SU-DHL-6 (cell line): ENCODE measurements at regions not wholly inside any gene's neighbourhood (a gene's known extent, or its start where the extent isn't known, plus 50 kb on each side); places are given as distances from the start of the nearest gene placed in this dataset.

ENCODE experiments used
- H2AFZ ChIP-seq: fragments of 200-600 bp; sonication (generic); 2 replicates; pipeline ENCODE4 v1.6.1; 2014; ENCODE audit warnings: low read depth, mild to moderate bottlenecking, moderate library complexity, mixed read lengths, antibody characterized with exemption, low read length; ENCODE audit not compliant: severe bottlenecking
- H3F3A ChIP-seq: fragments of 200-600 bp; shearing (Covaris generic); 2 replicates; pipeline ENCODE4 v1.6.0; 2016; ENCODE audit warnings: antibody characterized with exemption, mild to moderate bottlenecking; ENCODE audit not compliant: insufficient read depth
- H3K27ac ChIP-seq: fragments of 200-600 bp; sonication (generic); 2 replicates; pipeline ENCODE4 v1.5.1; 2016; ENCODE audit warnings: low read depth, mild to moderate bottlenecking, low read length, moderate library complexity, mixed read lengths
- H3K27me3 ChIP-seq: fragments of 200-600 bp; sonication (generic), shearing (Covaris generic); 2 replicates; pipeline ENCODE4 v1.6.0; 2014; ENCODE audit warnings: mild to moderate bottlenecking, low read length
- H3K36me3 ChIP-seq: fragments of 200-600 bp; sonication (generic); 2 replicates; pipeline ENCODE4 v1.6.1; 2014; ENCODE audit warnings: mild to moderate bottlenecking, low read length, mixed read lengths
- H3K4me2 ChIP-seq: fragments of 300-600, 200-600 bp; shearing (Covaris generic), sonication (generic); 2 replicates; pipeline ENCODE4 v1.6.0; 2014; ENCODE audit warnings: low read length, low read depth, mild to moderate bottlenecking; ENCODE audit not compliant: poor library complexity, severe bottlenecking
- H3K4me3 ChIP-seq: fragments of 200-600 bp; sonication (generic); 2 replicates; pipeline ENCODE4 v1.5.1; 2014; ENCODE audit warnings: antibody characterized with exemption, low read length, mild to moderate bottlenecking, mixed read lengths; ENCODE audit not compliant: insufficient read depth, poor library complexity, severe bottlenecking
- H3K79me2 ChIP-seq: fragments of 200-600 bp; sonication (generic); 2 replicates; pipeline ENCODE4 v1.6.1; 2014; ENCODE audit warnings: mild to moderate bottlenecking, low read length, moderate library complexity; ENCODE audit not compliant: insufficient read depth
- H3K9ac ChIP-seq: fragments of 200-600 bp; sonication (generic); 2 replicates; pipeline ENCODE4 v1.7.0; 2014; ENCODE audit warnings: mild to moderate bottlenecking, low read length
- H3K9me2 ChIP-seq: fragments of 200-600 bp; sonication (generic); replicated peaks from 2 replicates; pipeline ENCODE4 v1.6.1; 2014; ENCODE audit warnings: low read length; ENCODE audit not compliant: insufficient read depth
- H3K9me3 ChIP-seq: fragments of 200-600 bp; sonication (generic); 2 replicates; pipeline ENCODE4 v1.6.1; 2014; ENCODE audit warnings: low read length, mixed read lengths; ENCODE audit not compliant: insufficient read depth
- H4K20me1 ChIP-seq: fragments of 200-600 bp; sonication (generic); 2 replicates; pipeline ENCODE4 v1.6.1; 2014; ENCODE audit warnings: low read depth, mild to moderate bottlenecking, antibody characterized with exemption, low read length, moderate library complexity, mixed read lengths
- CTCF ChIP-seq: fragments of 200-600 bp; sonication (generic); IDR thresholded peaks from one replicate; pipeline ENCODE4 v1.5.1; 2017; ENCODE audit warnings: antibody characterized with exemption, mild to moderate bottlenecking, low read length, moderate library complexity; ENCODE audit not compliant: insufficient read depth, poor library complexity, severe bottlenecking
- EZH2phosphoT487 ChIP-seq: fragments of 200-600 bp; sonication (generic), shearing (Covaris generic); conservative IDR thresholded peaks from 2 replicates; pipeline ENCODE4 v1.6.1; 2018; ENCODE audit warnings: mild to moderate bottlenecking, antibody characterized with exemption, low read length, moderate library complexity, mixed read lengths

DNA sequence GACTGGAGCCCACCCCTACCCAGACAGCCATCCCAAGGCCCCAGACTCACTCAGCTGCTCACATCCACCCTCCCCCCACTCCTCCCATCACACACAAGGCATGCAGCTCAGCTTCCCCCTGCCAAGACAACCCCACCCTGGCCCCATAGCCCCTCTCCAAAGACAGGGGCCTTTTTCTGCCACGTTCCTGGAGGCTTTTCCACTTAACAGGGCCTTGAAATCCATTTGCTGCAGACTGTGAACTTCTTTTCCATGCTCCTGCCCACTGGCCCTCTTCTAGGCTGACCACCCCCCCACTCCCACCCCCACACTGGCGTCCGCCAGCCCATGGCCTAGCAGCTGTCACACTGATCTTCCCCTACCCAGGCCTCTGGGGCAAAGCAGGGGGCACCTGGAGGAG lies 76.0 kb downstream of the PJA1 start:
- no peaks in the 10 kb centered on the region for H3F3A ChIP-seq
- no peak overlapping the region for H3K9ac ChIP-seq
- no peaks in the 10 kb centered on the region for H4K20me1 ChIP-seq
- no peak overlapping the region for H2AFZ ChIP-seq
- H3K4me2 ChIP-seq = no peak overlapping the region
- H3K4me3 ChIP-seq = no peak overlapping the region
- TF ChIP-seq EZH2phosphoT487 (no peak), CTCF (no peak)
- no peaks in the 10 kb centered on the region for H3K9me3 ChIP-seq
- H3K27me3 ChIP-seq = no peaks in the 10 kb centered on the region
- no peaks in the 10 kb centered on the region for H3K36me3 ChIP-seq
- H3K9me2 ChIP-seq = no peaks in the 10 kb centered on the region
- no peak overlapping the region for H3K27ac ChIP-seq
- H3K79me2 ChIP-seq = no peaks in the 10 kb centered on the region

DNA sequence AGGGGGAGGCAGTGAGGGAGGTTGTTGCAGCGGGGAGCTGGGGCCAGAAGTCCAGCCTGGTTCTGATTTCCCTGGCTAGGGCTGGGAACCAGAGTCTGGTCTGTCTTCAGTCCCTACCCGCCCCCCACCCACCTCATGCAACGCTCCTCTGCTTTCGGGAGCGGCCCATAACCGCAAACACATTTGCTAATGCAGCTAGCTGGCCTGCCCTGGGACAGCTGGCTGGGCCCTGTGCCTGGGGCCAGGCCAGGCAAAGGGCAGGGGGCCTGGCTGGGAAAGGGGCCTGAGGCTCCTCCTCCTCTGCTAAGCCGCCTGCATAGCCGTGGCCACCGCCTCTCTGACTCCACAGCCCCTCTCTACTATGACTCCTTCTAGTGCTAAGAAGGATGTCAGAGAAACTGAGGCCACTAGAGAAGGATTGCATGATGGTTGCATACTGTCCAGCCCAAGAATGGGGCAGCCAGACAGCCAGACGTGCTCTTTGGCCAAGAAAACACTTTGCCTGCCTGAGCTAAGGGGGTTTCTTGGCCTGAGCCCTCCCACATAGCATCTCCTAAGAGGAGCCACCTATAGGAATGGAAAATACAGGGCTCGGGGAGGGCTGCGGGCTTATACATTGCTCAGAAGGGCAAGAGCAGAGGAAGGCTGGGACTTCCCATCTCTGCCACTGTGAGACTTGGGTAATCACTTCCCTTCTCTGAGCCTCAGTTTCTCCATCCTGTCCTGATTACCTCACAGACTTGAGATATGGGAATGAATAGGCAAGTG lies 76.9 kb downstream of the PJA1 start:
- H3K36me3 ChIP-seq = no peaks in the 10 kb centered on the region
- H3K27ac ChIP-seq = no peak overlapping the region
- H3K27me3 ChIP-seq = no peaks in the 10 kb centered on the region
- no peak overlapping the region for H3K4me2 ChIP-seq
- TF ChIP-seq EZH2phosphoT487 = no peak
- no peak for TF ChIP-seq CTCF
- no peak overlapping the region for H3K9ac ChIP-seq
- no peak overlapping the region for H2AFZ ChIP-seq
- no peaks in the 10 kb centered on the region for H3K9me2 ChIP-seq
- H3F3A ChIP-seq = no peaks in the 10 kb centered on the region
- no peak overlapping the region for H3K4me3 ChIP-seq
- H3K9me3 ChIP-seq = no peaks in the 10 kb centered on the region
- no peaks in the 10 kb centered on the region for H3K79me2 ChIP-seq
- no peaks in the 10 kb centered on the region for H4K20me1 ChIP-seq

DNA sequence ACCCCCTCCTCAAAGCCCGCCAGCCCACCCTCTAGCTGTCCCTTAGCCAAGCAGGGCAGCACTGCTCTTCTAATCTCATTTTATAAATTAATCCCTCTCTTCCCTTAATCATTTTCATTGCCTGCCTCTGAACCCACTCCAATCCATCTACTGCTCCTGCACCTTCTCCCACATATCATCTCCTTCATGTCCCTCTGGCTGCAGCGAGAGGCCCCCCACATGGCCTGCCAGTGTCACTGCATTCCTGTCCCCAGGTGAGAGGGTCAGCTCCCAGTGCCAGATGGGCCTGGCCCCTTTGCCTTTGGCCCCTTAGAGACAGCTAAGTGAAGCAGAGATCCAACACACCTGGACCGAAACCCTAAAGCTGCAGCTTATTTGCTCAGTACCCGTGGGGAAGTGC lies 79.4 kb downstream of the PJA1 start:
- Histone ChIP-seq H4K20me1 (no peaks in the 10 kb centered on the region), H3K9ac (no peak overlapping the region), H3K79me2 (no peaks in the 10 kb centered on the region), H3K36me3 (no peaks in the 10 kb centered on the region), H3K27ac (no peak overlapping the region), H3K4me3 (no peak overlapping the region), H3K9me2 (no peaks in the 10 kb centered on the region), H3K9me3 (no peaks in the 10 kb centered on the region), H3F3A (no peaks in the 10 kb centered on the region), H3K4me2 (no peak overlapping the region), H3K27me3 (no peaks in the 10 kb centered on the region), H2AFZ (no peak overlapping the region)
- TF ChIP-seq EZH2phosphoT487 (no peak), CTCF (no peak)
